Right kidney (tissue), 1 donor: ENCODE measurements at regions not wholly inside any gene's neighbourhood (a gene's known extent, or its start where the extent isn't known, plus 50 kb on each side); places are given as distances from the start of the nearest gene placed in this dataset.
"Not testable (repeated sequence)": the region's sequence is repeated elsewhere in the genome, so short reads cannot be mapped to it uniquely, and the experiment has no call there.

Experiments used
- DNase-seq: peaks from one replicate; pipeline ENCODE4 v3.0.0-alpha.2; 2016

- DNase-seq, result no peak
These were observed 247.7 kb upstream of the RFX3 start for GRCh38 chr9:3773362-3774060.

GRCh38 chr9:3769646-3770045 lies 243.8 kb upstream of the RFX3 start:
- no peak for DNase-seq

GRCh38 chr9:3768712-3769457 lies 243.1 kb upstream of the RFX3 start:
- DNase-seq, result no peak

GRCh38 chr9:3768286-3768685 lies 242.5 kb upstream of the RFX3 start:
- DNase-seq, result no peak

- no peak for DNase-seq
These were observed 236.3 kb upstream of the RFX3 start for GRCh38 chr9:3762076-3762475.

GRCh38 chr9:3760031-3760430 lies 234.2 kb upstream of the RFX3 start:
- no peak for DNase-seq

- no peak for DNase-seq
These were observed 233.2 kb upstream of the RFX3 start for GRCh38 chr9:3758816-3759576.

- no peak for DNase-seq
These were observed 230.3 kb upstream of the RFX3 start for GRCh38 chr9:3756071-3756470.

- peak; percentile 25 for DNase-seq
These were observed 225.4 kb upstream of the RFX3 start for GRCh38 chr9:3751125-3751758.

- no peak for DNase-seq
These were observed 224.5 kb upstream of the RFX3 start for GRCh38 chr9:3750321-3750720.

GRCh38 chr9:3746296-3747275 lies 220.8 kb upstream of the RFX3 start:
- DNase-seq, result no peak

GRCh38 chr9:3743901-3744413 lies 218.2 kb upstream of the RFX3 start:
- DNase-seq, result no peak

- DNase-seq, result no peak
These were observed 216.8 kb upstream of the RFX3 start for GRCh38 chr9:3742586-3742985.

GRCh38 chr9:3741729-3742128 lies 215.9 kb upstream of the RFX3 start:
- DNase-seq, result no peak

GRCh38 chr9:3740690-3741419 lies 215.1 kb upstream of the RFX3 start:
- DNase-seq, result peak; percentile 11

GRCh38 chr9:3736161-3736560 lies 210.4 kb upstream of the RFX3 start:
- DNase-seq, result no peak

- no peak for DNase-seq
These were observed 209.4 kb upstream of the RFX3 start for GRCh38 chr9:3735251-3735650.

- not testable (repeated sequence) for DNase-seq
These were observed 207.9 kb upstream of the RFX3 start for GRCh38 chr9:3733527-3734262.

- DNase-seq, result no peak
These were observed 207.2 kb upstream of the RFX3 start for GRCh38 chr9:3733039-3733408.
